ENCODE measurements at regions not wholly inside any gene's neighbourhood (a gene's known extent, or its start where the extent isn't known, plus 50 kb on each side); places are given as distances from the start of the nearest gene placed in this dataset.

- DNase-seq (ENCODE audit: low read depth), result no peak
Measured at GRCh38 chr2:204108781-204109295, 172.3 kb downstream of the ICOS start.

DNA sequence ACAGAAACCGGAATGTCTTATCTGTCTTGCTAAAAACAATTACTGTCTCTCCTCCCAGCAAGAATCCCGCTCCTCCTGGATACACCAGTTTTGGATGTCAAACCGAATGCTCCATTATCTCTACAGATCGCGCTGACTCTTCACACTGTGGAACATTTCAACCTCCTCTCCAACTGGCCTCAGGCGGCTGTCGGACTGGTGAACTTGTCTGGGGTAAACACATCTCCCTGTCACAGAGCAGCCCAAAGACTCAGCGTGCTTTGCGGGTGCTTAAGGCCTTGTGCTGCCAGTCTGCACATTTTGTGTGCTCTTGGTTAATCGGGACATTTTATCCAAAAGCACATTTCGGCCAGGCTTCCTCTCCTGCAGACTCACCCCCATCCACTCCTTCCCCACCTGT lies 173.1 kb downstream of the ICOS start:
- DNase-seq (ENCODE audit: low read depth), result no peak

- no peak for DNase-seq (ENCODE audit: low read depth)
Measured at GRCh38 chr2:204110338-204110741, 173.8 kb downstream of the ICOS start.

DNA sequence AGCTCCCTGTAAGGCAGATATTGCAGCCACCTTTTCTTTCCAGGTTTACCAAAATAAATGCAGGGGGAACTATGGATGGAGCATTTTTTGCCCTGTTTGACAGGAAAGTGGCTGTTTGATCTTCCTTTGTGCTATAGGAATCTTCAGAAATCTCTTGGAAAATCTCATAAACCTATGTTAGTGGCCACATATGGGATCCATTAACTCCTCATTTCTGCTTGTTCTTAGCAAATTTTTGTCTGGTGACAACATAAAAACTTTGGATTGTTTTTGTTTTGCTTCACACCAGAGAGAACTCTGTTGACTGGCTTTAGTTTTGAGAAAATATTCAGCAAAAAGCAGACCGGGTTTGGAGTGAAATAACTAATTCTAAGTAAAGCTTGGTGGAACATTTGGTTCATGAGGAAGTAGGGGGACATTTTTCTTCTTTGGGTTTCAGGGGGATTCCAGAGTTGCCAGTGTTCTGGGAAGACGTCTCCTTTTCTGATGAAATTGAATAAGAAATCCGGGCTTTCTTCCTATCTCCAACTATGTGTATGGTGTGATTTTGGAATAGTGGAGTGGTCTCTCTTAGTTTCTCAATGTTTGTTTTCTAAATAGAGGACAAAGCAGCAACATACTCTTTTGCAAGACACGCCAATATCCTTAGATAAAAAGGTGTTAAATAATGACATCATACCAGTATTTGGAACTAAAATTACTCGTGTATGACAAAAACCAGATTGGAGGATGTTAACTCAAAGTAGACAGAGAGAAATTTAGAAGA lies 174.4 kb downstream of the ICOS start:
- DNase-seq (ENCODE audit: low read depth), result no peak

- DNase-seq (ENCODE audit: low read depth), result no peak
Measured at GRCh38 chr2:204112084-204112770, 175.7 kb downstream of the ICOS start.

DNA sequence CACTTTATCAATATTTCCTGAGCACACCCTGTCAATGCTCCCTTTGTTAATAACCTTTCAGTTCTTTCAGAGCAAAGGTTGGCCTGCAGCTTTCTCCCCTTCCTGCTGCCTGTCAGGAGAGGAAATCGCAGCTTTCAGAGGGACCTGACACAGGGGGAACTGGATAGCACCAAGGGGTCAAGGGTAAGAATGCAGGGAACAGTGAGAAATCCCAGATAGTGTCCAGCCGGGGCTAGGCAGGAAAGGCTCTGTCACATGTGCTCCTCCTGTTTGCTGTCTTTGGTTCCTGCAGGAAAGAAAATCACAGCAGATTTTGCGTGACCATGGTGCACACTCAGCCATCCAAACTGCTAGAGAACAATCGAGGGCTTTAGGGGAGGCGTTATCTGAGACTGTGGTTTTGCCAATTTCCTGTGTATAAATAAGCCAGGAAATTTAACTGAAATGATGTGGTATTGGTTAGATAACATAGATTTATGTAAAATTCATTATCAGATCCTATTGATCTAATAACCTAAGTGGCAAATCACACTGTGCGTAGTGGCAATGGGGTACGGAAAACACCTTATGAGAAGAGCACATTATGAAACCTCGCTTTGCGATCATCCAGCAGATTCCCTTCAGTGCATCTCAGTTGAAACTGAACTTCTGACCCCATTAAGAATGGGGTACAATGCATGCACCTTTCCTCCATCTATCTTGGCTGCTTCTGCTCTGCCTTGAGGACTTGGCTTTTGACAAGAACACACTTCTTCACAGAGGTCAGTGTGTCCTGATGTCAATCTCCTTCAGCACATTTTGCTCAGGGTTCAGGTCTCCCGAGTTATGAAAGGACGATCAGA lies 178.0 kb downstream of the ICOS start:
- DNase-seq (ENCODE audit: low read depth), result no peak

- DNase-seq (ENCODE audit: low read depth), result no peak
Measured at GRCh38 chr2:204115137-204116056, 178.8 kb downstream of the ICOS start.

- no peak for DNase-seq (ENCODE audit: low read depth)
Measured at GRCh38 chr2:204116159-204116792, 179.7 kb downstream of the ICOS start.

DNA sequence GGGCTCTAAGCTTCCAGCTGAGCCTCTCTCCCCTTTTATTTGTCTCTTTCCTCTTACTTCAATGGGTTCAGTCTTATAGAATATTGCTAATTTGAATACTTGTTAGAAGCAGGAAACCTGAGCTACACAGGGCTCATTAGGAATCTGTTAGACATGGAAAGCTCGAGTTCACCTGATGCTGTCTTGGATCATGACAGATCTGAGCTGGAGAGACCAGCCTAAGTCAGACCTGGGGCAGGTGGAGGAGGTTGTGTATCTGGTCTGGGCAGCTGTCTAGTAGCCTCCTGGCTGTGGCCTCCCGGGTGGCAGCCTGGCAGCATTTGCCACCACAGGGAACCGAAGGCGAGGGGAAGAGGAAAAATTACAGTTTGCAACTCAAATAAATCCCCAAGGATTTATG lies 185.9 kb downstream of the ICOS start:
- DNase-seq (ENCODE audit: low read depth), result no peak

DNA sequence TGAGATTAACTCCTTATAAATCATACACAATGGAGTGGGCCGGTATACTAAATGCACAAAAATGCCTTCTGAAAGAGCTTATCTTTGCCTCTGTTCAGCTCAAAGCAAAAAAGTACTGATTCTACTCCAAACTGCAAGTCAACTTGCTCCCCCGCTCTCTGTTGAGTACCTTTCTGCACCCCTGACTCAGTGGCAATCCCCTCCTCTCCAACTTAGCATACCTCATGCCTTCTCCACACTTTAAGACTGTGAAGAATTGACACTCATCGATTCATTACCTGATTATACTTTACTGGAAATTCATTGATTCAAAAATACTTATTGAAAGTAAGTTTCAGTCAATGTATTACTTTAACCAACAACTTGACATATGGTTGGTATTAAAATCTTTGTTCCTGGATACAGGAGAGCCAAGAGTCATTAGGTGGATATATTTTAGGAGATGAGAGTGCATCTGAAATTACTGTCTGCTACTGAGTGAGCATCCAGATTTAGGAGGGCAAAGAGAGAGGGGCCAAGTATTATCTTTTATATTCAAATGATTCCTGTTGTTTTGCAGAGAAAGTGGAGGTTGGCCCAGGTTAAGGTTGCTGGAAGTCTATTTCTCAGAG lies 187.7 kb downstream of the ICOS start:
- no peak for DNase-seq (ENCODE audit: low read depth)

GRCh38 chr2:204126705-204127104 lies 190.1 kb downstream of the ICOS start:
- DNase-seq (ENCODE audit: low read depth), result no peak

DNA sequence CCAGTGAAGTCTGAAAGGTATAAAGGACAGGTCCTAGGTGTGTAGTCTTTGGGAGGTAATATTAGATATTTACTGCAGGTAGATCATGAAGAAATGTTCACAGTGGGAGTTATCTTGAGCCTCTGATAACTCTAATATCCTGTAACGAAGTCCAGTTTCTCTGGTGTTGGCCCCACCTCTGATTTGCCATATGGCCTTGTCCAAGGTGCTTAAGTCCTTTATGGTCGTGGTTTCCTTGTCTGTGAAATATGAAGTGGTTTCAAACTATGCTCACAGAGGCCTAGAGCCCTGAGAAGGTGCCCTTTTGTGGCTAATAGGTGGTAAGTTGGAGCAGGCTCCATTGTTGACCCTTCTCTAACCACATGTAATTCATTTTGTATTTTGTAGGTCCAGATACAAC lies 190.7 kb downstream of the ICOS start:
- DNase-seq (ENCODE audit: low read depth), result peak; percentile 5

GRCh38 chr2:204129591-204130294 lies 193.2 kb downstream of the ICOS start:
- DNase-seq (ENCODE audit: low read depth), result no peak

DNA sequence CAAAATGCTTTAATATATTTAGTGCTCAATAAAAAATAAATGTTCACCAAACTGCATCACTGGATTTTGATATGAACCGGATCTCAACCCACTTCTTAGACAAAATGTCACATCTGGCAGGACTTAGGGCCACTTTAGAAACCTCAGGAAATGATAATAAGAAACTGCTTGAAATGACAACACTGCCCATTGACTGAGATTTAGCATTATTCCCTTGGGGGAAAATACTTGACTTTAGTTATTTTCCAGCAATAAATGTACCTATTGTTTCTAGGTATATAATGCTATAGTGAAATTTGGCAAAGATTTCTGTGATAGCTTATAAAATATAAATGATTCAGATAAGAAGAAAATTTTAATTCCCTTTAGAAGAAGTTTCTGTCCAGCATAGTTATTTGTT lies 195.1 kb downstream of the ICOS start:
- no peak for DNase-seq (ENCODE audit: low read depth)

- DNase-seq (ENCODE audit: low read depth), result no peak
Measured at GRCh38 chr2:204133476-204133875, 196.9 kb downstream of the ICOS start.

GRCh38 chr2:204134421-204134820 lies 197.9 kb downstream of the ICOS start:
- DNase-seq (ENCODE audit: low read depth), result no peak

GRCh38 chr2:204135752-204136151 lies 199.2 kb downstream of the ICOS start:
- DNase-seq (ENCODE audit: low read depth), result no peak

GRCh38 chr2:204138206-204138605 lies 201.6 kb downstream of the ICOS start:
- no peak for DNase-seq (ENCODE audit: low read depth)

DNA sequence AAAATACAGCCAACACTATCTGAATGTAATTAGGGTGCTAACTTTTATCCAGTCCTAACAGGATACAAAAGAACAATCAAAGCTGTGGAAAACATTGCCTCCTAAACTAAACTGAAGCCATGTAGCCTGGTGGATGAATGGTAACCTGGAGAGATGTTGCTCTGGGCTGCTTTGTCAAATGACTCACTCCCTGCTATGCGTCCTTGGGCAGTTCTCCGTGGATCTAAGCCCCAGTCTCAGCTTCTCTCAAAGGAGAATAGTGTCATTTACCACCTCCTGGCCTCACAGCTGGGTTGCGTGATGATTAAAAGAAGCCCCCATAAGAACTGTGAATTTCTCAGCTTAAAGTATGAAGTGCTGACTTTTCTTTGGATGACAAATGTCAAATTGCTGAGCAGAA lies 203.7 kb downstream of the ICOS start:
- DNase-seq (ENCODE audit: low read depth), result no peak
